Tibial nerve (tissue), 4 donors: ENCODE measurements at regions not wholly inside any gene's neighbourhood (a gene's known extent, or its start where the extent isn't known, plus 50 kb on each side); places are given as distances from the start of the nearest gene placed in this dataset.

ENCODE experiments used
- DNase-seq, 2 donors: peaks; one replicate each; pipeline ENCODE4 v3.0.0-alpha.2; 2019; ENCODE audit warnings: low spot score in 2 of 2
- H3K27ac ChIP-seq, 4 donors: fragments of 200-600 bp; sonication (generic) in 3 of 4; one replicate each; pipeline ENCODE4 v1.5.1; 2017 to 2019; ENCODE audit warnings: mild to moderate bottlenecking in 1 of 4
- H3K27me3 ChIP-seq, 2 donors: fragments of 200-600 bp; sonication (generic) in 1 of 2; one replicate each; pipeline versions ENCODE4 v1.5.1 to v1.6.0; 2017 to 2019
- H3K36me3 ChIP-seq, 3 donors: fragments of 200-600 bp; sonication (generic); one replicate each; pipeline ENCODE4 v1.5.1; 2018 to 2019
- H3K4me1 ChIP-seq, 4 donors: fragments of 200-600 bp; sonication (generic) in 3 of 4; one replicate each; pipeline ENCODE4 v1.5.1; 2017 to 2019
- H3K4me3 ChIP-seq, 4 donors: fragments of 200-600 bp; sonication (generic) in 3 of 4; one replicate each; pipeline ENCODE4 v1.5.1; 2017 to 2019; ENCODE audit warnings: mild to moderate bottlenecking in 1 of 4, moderate library complexity in 1 of 4
- H3K9me3 ChIP-seq, 4 donors: fragments of 200-600 bp; sonication (generic) in 3 of 4; one replicate each; pipeline ENCODE4 v1.5.1; 2017 to 2019
- CTCF ChIP-seq, 5 experiments: fragments of 200-600 bp in 3 of 5; fragments of 450-650 bp in 2 of 5; sonication (generic) in 3 of 5; IDR thresholded peaks; one replicate each; pipeline ENCODE4 v1.5.1; 2016 to 2019; ENCODE audit warnings: antibody characterized with exemption in 5 of 5, mild to moderate bottlenecking in 3 of 5, moderate library complexity in 2 of 5
- EP300 ChIP-seq, 2 donors: sonication (generic); formaldehyde crosslinking; IDR thresholded peaks; one replicate each; pipeline ENCODE4 v1.6.1; 2017; ENCODE audit warnings: antibody characterized with exemption in 2 of 2, mild to moderate bottlenecking in 1 of 2
- POLR2A ChIP-seq, 2 donors: fragments of 450-650 bp; IDR thresholded peaks; one replicate each; pipeline ENCODE4 v1.6.1; 2017; ENCODE audit warnings: antibody characterized with exemption in 2 of 2, mild to moderate bottlenecking in 2 of 2, moderate library complexity in 2 of 2
- WGBS, 2 donors: methylation state at CpG; one replicate each; pipeline ENCODE4 v1.1.5; 2018; 5-methylcytosine and 5-hydroxymethylcytosine counted together

GRCh38 chr6:167648501-167649278 lies 178.0 kb upstream of the AFDN start:
- TF ChIP-seq CTCF (IDR thresholded peaks at IDR 0.05) (no peak), POLR2A (IDR thresholded peaks at IDR 0.05) (no peak), EP300 (IDR thresholded peaks at IDR 0.05) (no peak)
- H3K27me3 ChIP-seq = no peaks in the 10 kb centered on the region
- DNase-seq = no peak
- no peaks in the 10 kb centered on the region for H3K36me3 ChIP-seq
- 92 to 93% methylated on average over 13 of the region's 13 CpGs for WGBS, 2 donors
- no peaks in the 10 kb centered on the region for H3K9me3 ChIP-seq
- no peak overlapping the region for H3K27ac ChIP-seq
- H3K4me3 ChIP-seq = no peak overlapping the region
- peaks cover 0 to 14% (median 0%) of the 10 kb centered on the region in 4 donors for H3K4me1 ChIP-seq

GRCh38 chr6:167649476-167649875 lies 177.2 kb upstream of the AFDN start:
- Histone ChIP-seq H3K27me3 (no peaks in the 10 kb centered on the region), H3K4me3 (no peak overlapping the region), H3K27ac (no peak overlapping the region), H3K36me3 (no peaks in the 10 kb centered on the region), H3K4me1 (peaks cover 0 to 7% (median 0%) of the 10 kb centered on the region in 4 donors), H3K9me3 (no peaks in the 10 kb centered on the region)
- TF ChIP-seq CTCF (IDR thresholded peaks at IDR 0.05) (no peak), POLR2A (IDR thresholded peaks at IDR 0.05) (no peak), EP300 (IDR thresholded peaks at IDR 0.05) (no peak)
- DNase-seq = no peak
- WGBS, 2 donors = 86 to 91% methylated on average over 8 of the region's 8 CpGs

- H3K4me1 ChIP-seq = no peaks in the 10 kb centered on the region
- WGBS, 2 donors = 53 to 54% methylated on average over 12 of the region's 12 CpGs
- H3K4me3 ChIP-seq = no peak overlapping the region
- no peak for TF ChIP-seq POLR2A (IDR thresholded peaks at IDR 0.05)
- no peak for TF ChIP-seq EP300 (IDR thresholded peaks at IDR 0.05)
- TF ChIP-seq CTCF (IDR thresholded peaks at IDR 0.05) = no peak
- no peak overlapping the region for H3K27ac ChIP-seq
- H3K27me3 ChIP-seq = no peaks in the 10 kb centered on the region
- DNase-seq = no peak
- H3K9me3 ChIP-seq = no peaks in the 10 kb centered on the region
- H3K36me3 ChIP-seq = no peaks in the 10 kb centered on the region
Observed at GRCh38 chr6:167650730-167651317, 175.9 kb upstream of the AFDN start.

GRCh38 chr6:167651318-167652041 lies 175.2 kb upstream of the AFDN start:
- Histone ChIP-seq H3K27me3 (no peaks in the 10 kb centered on the region), H3K27ac (no peak overlapping the region), H3K9me3 (no peaks in the 10 kb centered on the region), H3K4me1 (no peaks in the 10 kb centered on the region), H3K36me3 (no peaks in the 10 kb centered on the region), H3K4me3 (no peak overlapping the region)
- no peak for DNase-seq
- WGBS, 2 donors = 81% methylated on average over 10 of the region's 10 CpGs
- TF ChIP-seq POLR2A (IDR thresholded peaks at IDR 0.05) (no peak), EP300 (IDR thresholded peaks at IDR 0.05) (no peak)

- H3K27me3 ChIP-seq = no peaks in the 10 kb centered on the region
- H3K4me3 ChIP-seq = no peak overlapping the region
- H3K4me1 ChIP-seq = no peaks in the 10 kb centered on the region
- TF ChIP-seq POLR2A (IDR thresholded peaks at IDR 0.05) = no peak
- no peak for TF ChIP-seq EP300 (IDR thresholded peaks at IDR 0.05)
- no peak for TF ChIP-seq CTCF (IDR thresholded peaks at IDR 0.05)
- no peaks in the 10 kb centered on the region for H3K9me3 ChIP-seq
- no peaks in the 10 kb centered on the region for H3K36me3 ChIP-seq
- 69 to 79% methylated on average over 23 of the region's 23 CpGs for WGBS, 2 donors
- no peak overlapping the region for H3K27ac ChIP-seq
- DNase-seq = no peak
Observed at GRCh38 chr6:167652042-167652700, 174.5 kb upstream of the AFDN start.
